ENCODE measurements at regions not wholly inside any gene's neighbourhood (a gene's known extent, or its start where the extent isn't known, plus 50 kb on each side); places are given as distances from the start of the nearest gene placed in this dataset.

DNA sequence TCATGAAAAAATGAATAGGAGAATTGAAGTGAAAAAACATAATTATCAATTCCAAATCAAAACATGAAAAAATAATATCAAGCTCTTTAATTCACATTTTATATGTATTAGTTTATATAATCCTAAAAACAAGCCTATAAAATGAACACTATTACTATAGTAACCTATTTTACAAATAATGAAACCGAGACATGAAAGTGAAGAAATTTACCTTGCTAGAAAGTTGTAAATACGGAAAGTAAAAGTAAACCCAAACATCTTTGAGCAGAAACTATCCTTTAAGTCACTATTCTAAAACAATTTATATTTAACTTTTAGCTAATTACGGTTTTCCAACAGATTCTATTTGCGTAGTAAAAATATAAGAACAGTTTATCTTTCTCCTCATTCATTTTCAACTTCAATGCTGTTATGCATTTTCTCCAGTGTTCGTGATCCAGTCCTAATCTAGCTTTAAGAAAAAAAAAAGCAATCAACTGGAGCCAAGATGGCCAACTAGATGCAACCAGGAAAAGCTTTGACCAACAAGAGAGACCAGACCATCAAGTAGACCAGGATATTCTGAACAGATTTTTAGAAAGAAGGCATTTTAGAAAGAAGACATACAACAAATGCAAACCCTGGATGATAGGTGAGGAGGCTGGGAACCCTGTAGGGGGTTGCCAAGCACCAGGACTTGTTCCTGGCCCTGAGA lies 67.0 kb downstream of the DDX53 start:
- TF ChIP-seq CTCF (IDR thresholded peaks at IDR 0.05): no peak
- TF ChIP-seq POLR2A (IDR thresholded peaks at IDR 0.05): no peak

All from esophagus squamous epithelium (tissue), 4 donors.